A549 (cell line): ENCODE measurements at regions not wholly inside any gene's neighbourhood (a gene's known extent, or its start where the extent isn't known, plus 50 kb on each side); places are given as distances from the start of the nearest gene placed in this dataset.

ENCODE experiments used
- CBX8 ChIP-seq: fragments of 200-600 bp; sonication (generic); IDR thresholded peaks from 2 replicates; pipeline ENCODE4 v1.6.1; 2016
- EHF ChIP-seq: fragments of 250-450 bp; sonication (Bioruptor Pico); IDR thresholded peaks from 2 replicates; pipeline ENCODE4 v1.5.0; 2020; ENCODE audit warnings: mild to moderate bottlenecking
- EP300 ChIP-seq, 2 experiments: fragments of >200 bp; sonication (Bioruptor Twin); formaldehyde crosslinking; IDR thresholded peaks; 2 replicates in 1 of 2; 3 replicates in 1 of 2; pipeline ENCODE4 v1.6.1; 2016 to 2017
- JUN ChIP-seq, 2 experiments: fragments of >200 bp; sonication (Bioruptor Twin); formaldehyde crosslinking; IDR thresholded peaks; 2 replicates in 1 of 2; 3 replicates in 1 of 2; pipeline ENCODE4 v1.6.1; 2016 to 2017
- MAZ ChIP-seq: fragments of 150-350 bp; IDR thresholded peaks from 2 replicates; pipeline ENCODE4 v1.6.1; 2014; ENCODE audit warnings: antibody characterized with exemption, low read depth, low read length, borderline replicate concordance
- POLR2A ChIP-seq: IDR thresholded peaks from 2 replicates; pipeline ENCODE4 v1.6.1; 2012; ENCODE audit warnings: mild to moderate bottlenecking, low read length
- ZFP36 ChIP-seq: fragments of 450-650 bp; IDR thresholded peaks from 2 replicates; pipeline ENCODE4 v1.6.1; 2014; ENCODE audit warnings: borderline replicate concordance; ENCODE audit not compliant: partially characterized antibody
- TF ChIP-seq, protein P1 (sequence below): fragments of >200 bp; sonication (Bioruptor Twin); formaldehyde crosslinking; IDR thresholded peaks from 3 replicates; pipeline ENCODE4 v1.5.1; 2016
- TF ChIP-seq, protein P2 (sequence below): fragments of 200-600 bp; sonication (generic); IDR thresholded peaks from 2 replicates; pipeline ENCODE4 v1.6.1; 2016; ENCODE audit warnings: antibody characterized with exemption, mild to moderate bottlenecking, moderate library complexity
- TF ChIP-seq, protein P3 (sequence below): IDR thresholded peaks from 2 replicates; pipeline ENCODE4 v1.6.1; 2012
- TF ChIP-seq, protein P4 (sequence below): fragments of 250-450 bp; sonication (Bioruptor Pico); IDR thresholded peaks from 2 replicates; pipeline ENCODE4 v1.5.0; 2020; ENCODE audit warnings: low read depth, mild to moderate bottlenecking, moderate library complexity

DNA sequence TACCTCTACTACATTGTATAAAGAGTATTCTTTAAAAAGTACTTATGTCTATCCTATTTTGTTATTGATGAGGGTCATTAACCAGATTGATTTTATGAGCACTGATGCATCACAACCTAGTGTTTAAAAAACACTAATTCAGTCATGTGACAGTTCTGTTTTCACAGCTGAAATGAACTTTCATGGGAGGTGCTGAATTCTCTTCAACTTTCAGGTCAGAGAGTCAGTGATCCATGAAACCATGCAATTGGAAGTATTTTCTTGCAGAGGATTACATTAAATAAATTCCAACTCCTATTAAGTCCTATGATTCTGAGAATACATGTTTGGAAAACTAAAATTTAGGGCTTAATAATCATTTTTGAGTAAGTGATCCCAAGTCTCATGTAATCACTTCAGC, 889.4 kb downstream of the KCNA4 start:
- TF ChIP-seq, protein P1, sequence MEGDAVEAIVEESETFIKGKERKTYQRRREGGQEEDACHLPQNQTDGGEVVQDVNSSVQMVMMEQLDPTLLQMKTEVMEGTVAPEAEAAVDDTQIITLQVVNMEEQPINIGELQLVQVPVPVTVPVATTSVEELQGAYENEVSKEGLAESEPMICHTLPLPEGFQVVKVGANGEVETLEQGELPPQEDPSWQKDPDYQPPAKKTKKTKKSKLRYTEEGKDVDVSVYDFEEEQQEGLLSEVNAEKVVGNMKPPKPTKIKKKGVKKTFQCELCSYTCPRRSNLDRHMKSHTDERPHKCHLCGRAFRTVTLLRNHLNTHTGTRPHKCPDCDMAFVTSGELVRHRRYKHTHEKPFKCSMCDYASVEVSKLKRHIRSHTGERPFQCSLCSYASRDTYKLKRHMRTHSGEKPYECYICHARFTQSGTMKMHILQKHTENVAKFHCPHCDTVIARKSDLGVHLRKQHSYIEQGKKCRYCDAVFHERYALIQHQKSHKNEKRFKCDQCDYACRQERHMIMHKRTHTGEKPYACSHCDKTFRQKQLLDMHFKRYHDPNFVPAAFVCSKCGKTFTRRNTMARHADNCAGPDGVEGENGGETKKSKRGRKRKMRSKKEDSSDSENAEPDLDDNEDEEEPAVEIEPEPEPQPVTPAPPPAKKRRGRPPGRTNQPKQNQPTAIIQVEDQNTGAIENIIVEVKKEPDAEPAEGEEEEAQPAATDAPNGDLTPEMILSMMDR, result no peak
- TF ChIP-seq, protein P2, sequence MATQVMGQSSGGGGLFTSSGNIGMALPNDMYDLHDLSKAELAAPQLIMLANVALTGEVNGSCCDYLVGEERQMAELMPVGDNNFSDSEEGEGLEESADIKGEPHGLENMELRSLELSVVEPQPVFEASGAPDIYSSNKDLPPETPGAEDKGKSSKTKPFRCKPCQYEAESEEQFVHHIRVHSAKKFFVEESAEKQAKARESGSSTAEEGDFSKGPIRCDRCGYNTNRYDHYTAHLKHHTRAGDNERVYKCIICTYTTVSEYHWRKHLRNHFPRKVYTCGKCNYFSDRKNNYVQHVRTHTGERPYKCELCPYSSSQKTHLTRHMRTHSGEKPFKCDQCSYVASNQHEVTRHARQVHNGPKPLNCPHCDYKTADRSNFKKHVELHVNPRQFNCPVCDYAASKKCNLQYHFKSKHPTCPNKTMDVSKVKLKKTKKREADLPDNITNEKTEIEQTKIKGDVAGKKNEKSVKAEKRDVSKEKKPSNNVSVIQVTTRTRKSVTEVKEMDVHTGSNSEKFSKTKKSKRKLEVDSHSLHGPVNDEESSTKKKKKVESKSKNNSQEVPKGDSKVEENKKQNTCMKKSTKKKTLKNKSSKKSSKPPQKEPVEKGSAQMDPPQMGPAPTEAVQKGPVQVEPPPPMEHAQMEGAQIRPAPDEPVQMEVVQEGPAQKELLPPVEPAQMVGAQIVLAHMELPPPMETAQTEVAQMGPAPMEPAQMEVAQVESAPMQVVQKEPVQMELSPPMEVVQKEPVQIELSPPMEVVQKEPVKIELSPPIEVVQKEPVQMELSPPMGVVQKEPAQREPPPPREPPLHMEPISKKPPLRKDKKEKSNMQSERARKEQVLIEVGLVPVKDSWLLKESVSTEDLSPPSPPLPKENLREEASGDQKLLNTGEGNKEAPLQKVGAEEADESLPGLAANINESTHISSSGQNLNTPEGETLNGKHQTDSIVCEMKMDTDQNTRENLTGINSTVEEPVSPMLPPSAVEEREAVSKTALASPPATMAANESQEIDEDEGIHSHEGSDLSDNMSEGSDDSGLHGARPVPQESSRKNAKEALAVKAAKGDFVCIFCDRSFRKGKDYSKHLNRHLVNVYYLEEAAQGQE, result no peak
- no peak for TF ChIP-seq ZFP36
- TF ChIP-seq EHF (CRISPR knock-in tag), result no peak
- no peak for TF ChIP-seq POLR2A
- TF ChIP-seq EP300 (IDR thresholded peaks at IDR 0.05), result no peak
- TF ChIP-seq, protein P3, sequence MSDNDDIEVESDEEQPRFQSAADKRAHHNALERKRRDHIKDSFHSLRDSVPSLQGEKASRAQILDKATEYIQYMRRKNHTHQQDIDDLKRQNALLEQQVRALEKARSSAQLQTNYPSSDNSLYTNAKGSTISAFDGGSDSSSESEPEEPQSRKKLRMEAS, result no peak
- TF ChIP-seq JUN (IDR thresholded peaks at IDR 0.05), result no peak
- TF ChIP-seq, protein P4, sequence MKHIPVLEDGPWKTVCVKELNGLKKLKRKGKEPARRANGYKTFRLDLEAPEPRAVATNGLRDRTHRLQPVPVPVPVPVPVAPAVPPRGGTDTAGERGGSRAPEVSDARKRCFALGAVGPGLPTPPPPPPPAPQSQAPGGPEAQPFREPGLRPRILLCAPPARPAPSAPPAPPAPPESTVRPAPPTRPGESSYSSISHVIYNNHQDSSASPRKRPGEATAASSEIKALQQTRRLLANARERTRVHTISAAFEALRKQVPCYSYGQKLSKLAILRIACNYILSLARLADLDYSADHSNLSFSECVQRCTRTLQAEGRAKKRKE, result no peak
- TF ChIP-seq MAZ, result no peak
- TF ChIP-seq CBX8, result no peak
